ENCODE measurements at regions not wholly inside any gene's neighbourhood (a gene's known extent, or its start where the extent isn't known, plus 50 kb on each side); places are given as distances from the start of the nearest gene placed in this dataset.

DNA sequence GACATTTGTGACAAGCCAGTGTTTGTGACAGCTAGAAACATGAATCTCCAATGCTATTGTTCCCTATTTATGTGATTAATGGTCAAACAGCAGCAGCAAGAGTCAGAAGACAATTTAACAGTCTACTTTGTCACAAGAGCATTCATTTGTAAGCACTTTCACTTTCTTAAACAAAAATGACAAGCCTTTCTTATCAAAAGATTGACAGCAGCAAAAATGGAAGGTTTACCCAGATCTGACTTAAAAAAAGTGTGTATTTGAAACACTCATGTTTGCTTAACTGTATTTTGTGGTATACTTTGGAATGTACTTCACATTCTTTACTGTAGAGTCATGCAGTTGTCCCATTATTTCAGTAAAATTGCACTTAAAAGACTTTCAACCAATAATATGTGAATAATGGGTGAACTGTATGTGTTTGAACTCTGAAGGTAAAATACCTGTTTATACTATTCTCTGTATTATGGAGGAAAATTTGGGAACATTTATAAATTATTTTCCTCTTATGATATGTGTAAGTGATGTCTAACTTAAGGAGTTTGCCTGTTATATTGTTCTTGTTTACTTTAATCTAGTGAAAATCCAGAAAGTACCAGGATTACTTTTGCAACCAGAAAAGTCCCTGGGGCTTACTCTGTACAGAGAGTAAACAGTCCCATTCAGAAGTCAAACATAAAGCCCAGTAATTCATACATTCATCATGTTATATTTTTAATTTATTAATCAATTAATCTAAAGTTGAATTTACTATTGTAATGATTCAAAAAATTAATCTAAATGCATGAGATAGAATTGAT lies 314.9 kb upstream of the TRAM1L1 start:
- TF ChIP-seq CTCF (IDR thresholded peaks at IDR 0.05) (no peak), POLR2A (IDR thresholded peaks at IDR 0.05) (no peak)

All from lower leg skin (tissue), 3 donors.